ENCODE measurements at regions not wholly inside any gene's neighbourhood (a gene's known extent, or its start where the extent isn't known, plus 50 kb on each side); places are given as distances from the start of the nearest gene placed in this dataset.

- TF ChIP-seq CTCF (IDR thresholded peaks at IDR 0.05; ENCODE audit: insufficient read depth, missing control alignments): no peak
- DNase-seq (ENCODE audit: insufficient read length, low spot score): no peak
- no peak for FAIRE-seq
Observed at GRCh38 chr10:57806675-57807074, 461.0 kb downstream of the IPMK start.

GRCh38 chr10:57799625-57800024 lies 468.1 kb downstream of the IPMK start:
- DNase-seq (ENCODE audit: insufficient read length, low spot score) (no peak), FAIRE-seq (no peak)
- TF ChIP-seq CTCF (IDR thresholded peaks at IDR 0.05; ENCODE audit: insufficient read depth, missing control alignments): no peak

GRCh38 chr10:57798830-57799229 lies 468.9 kb downstream of the IPMK start:
- DNase-seq (ENCODE audit: insufficient read length, low spot score) (no peak), FAIRE-seq (no peak)
- no peak for TF ChIP-seq CTCF (IDR thresholded peaks at IDR 0.05; ENCODE audit: insufficient read depth, missing control alignments)

GRCh38 chr10:57791546-57791945 lies 476.1 kb downstream of the IPMK start:
- DNase-seq (ENCODE audit: insufficient read length, low spot score): no peak
- TF ChIP-seq CTCF (IDR thresholded peaks at IDR 0.05; ENCODE audit: insufficient read depth, missing control alignments): no peak
- FAIRE-seq: no peak

GRCh38 chr10:57790703-57791102 lies 477.0 kb downstream of the IPMK start:
- FAIRE-seq: no peak
- TF ChIP-seq CTCF (IDR thresholded peaks at IDR 0.05; ENCODE audit: insufficient read depth, missing control alignments): no peak
- no peak for DNase-seq (ENCODE audit: insufficient read length, low spot score)

- FAIRE-seq: no peak
- no peak for DNase-seq (ENCODE audit: insufficient read length, low spot score)
- TF ChIP-seq CTCF (IDR thresholded peaks at IDR 0.05; ENCODE audit: insufficient read depth, missing control alignments): no peak
Observed at GRCh38 chr10:57788117-57788516, 479.6 kb downstream of the IPMK start.

- no peak for TF ChIP-seq CTCF (IDR thresholded peaks at IDR 0.05; ENCODE audit: insufficient read depth, missing control alignments)
- DNase-seq (ENCODE audit: insufficient read length, low spot score): no peak
- no peak for FAIRE-seq
Observed at GRCh38 chr10:57786850-57787750, 480.6 kb downstream of the IPMK start.

Measured in D721Med (cell line).